Activated CD4-positive, alpha-beta memory T cell treated with anti-CD3 and anti-CD28 coated beads, Interleukin-2, amount 10 ng/mL, durations not matched to agents 7 days and 5 days (primary cell): ENCODE measurements at regions not wholly inside any gene's neighbourhood (a gene's known extent, or its start where the extent isn't known, plus 50 kb on each side); places are given as distances from the start of the nearest gene placed in this dataset.
"Not testable (repeated sequence)": the region's sequence is repeated elsewhere in the genome, so short reads cannot be mapped to it uniquely, and the experiment has no call there.

ENCODE experiments used
- CTCF ChIA-PET: fragments of 350-600 bp; sonication (Branson Sonifier 250); formaldehyde crosslinking; loops from one replicate; lab custom pipeline; 2021; ENCODE audit warnings: antibody characterized with exemption, inconsistent platforms; lab: Charles Lee
- POLR2A ChIA-PET: fragments of 350-600 bp; sonication (Branson Sonifier 250); formaldehyde crosslinking; loops from one replicate; lab custom pipeline; 2021; ENCODE audit warnings: antibody characterized with exemption; lab: Charles Lee
- DNase-seq: peaks from one replicate; pipeline ENCODE4 v3.0.0-alpha.2; 2020
- H3K27ac Mint-ChIP-seq: one replicate; pipeline ENCODE4 v1.8.0; 2021; ENCODE audit warnings: mild to moderate bottlenecking, mixed read lengths
- H3K27me3 Mint-ChIP-seq: one replicate; pipeline ENCODE4 v1.8.0; 2021; ENCODE audit warnings: mixed read lengths
- H3K36me3 Mint-ChIP-seq: one replicate; pipeline ENCODE4 v1.8.0; 2021; ENCODE audit warnings: low read depth, mixed read lengths
- H3K4me1 Mint-ChIP-seq: one replicate; pipeline ENCODE4 v1.8.0; 2021; ENCODE audit warnings: mixed read lengths
- H3K4me3 Mint-ChIP-seq: one replicate; pipeline ENCODE4 v1.8.0; 2021; ENCODE audit warnings: mild to moderate bottlenecking, mixed read lengths
- H3K9me3 Mint-ChIP-seq: one replicate; pipeline ENCODE4 v1.8.0; 2021; ENCODE audit warnings: mixed read lengths

GRCh38 chr5:158261674-158262367 lies 402.9 kb upstream of the CLINT1 start:
- Mint-ChIP-seq H3K4me1 (no peaks in the 10 kb centered on the region), H3K4me3 (no peak overlapping the region), H3K27ac (no peak overlapping the region), H3K27me3 (no peaks in the 10 kb centered on the region), H3K9me3 (no peaks in the 10 kb centered on the region), H3K36me3 (no peaks in the 10 kb centered on the region)
- CTCF ChIA-PET, result interaction anchor here (0.7 kb wide), 1 partner anchor 46 kb away, joined by 3 read pairs; no protein-coding TSS in a partner anchor
- no peak for DNase-seq
- POLR2A ChIA-PET, result interaction anchor here (0.9 kb wide), 1 partner anchor 659 kb away, joined by 3 read pairs; no protein-coding TSS in a partner anchor

GRCh38 chr5:158256096-158256495 lies 397.2 kb upstream of the CLINT1 start:
- CTCF ChIA-PET, result interaction anchor here (1.9 kb wide), 1 partner anchor 181 kb away, joined by 5 read pairs; no protein-coding TSS in a partner anchor
- no peaks in the 10 kb centered on the region for H3K4me1 Mint-ChIP-seq

GRCh38 chr5:158255609-158256008 lies 396.7 kb upstream of the CLINT1 start:
- no peak overlapping the region for H3K4me3 Mint-ChIP-seq
- no peak for DNase-seq
- H3K27me3 Mint-ChIP-seq, result no peaks in the 10 kb centered on the region
- no peaks in the 10 kb centered on the region for H3K4me1 Mint-ChIP-seq
- ChIA-PET POLR2A (no interaction called here), CTCF (interaction anchor here (1.9 kb wide), 1 partner anchor 180 kb away, joined by 5 read pairs; no protein-coding TSS in a partner anchor)
- no peaks in the 10 kb centered on the region for H3K36me3 Mint-ChIP-seq
- H3K27ac Mint-ChIP-seq, result no peak overlapping the region
- H3K9me3 Mint-ChIP-seq, result no peaks in the 10 kb centered on the region

More at GRCh38 chr5:158256096-158256495, 397.2 kb upstream of the CLINT1 start:
- Mint-ChIP-seq H3K4me3 (no peak overlapping the region), H3K9me3 (no peaks in the 10 kb centered on the region), H3K27me3 (no peaks in the 10 kb centered on the region), H3K36me3 (no peaks in the 10 kb centered on the region), H3K27ac (no peak overlapping the region)
- DNase-seq, result no peak
- POLR2A ChIA-PET, result no interaction called here

GRCh38 chr5:158246661-158247060 lies 387.7 kb upstream of the CLINT1 start:
- ChIA-PET POLR2A (no interaction called here), CTCF (no interaction called here)
- no peaks in the 10 kb centered on the region for H3K9me3 Mint-ChIP-seq
- H3K4me1 Mint-ChIP-seq, result no peaks in the 10 kb centered on the region
- no peak for DNase-seq
- no peak overlapping the region for H3K27ac Mint-ChIP-seq
- no peaks in the 10 kb centered on the region for H3K36me3 Mint-ChIP-seq
- no peaks in the 10 kb centered on the region for H3K27me3 Mint-ChIP-seq
- H3K4me3 Mint-ChIP-seq, result no peak overlapping the region

GRCh38 chr5:158245513-158245912 lies 386.6 kb upstream of the CLINT1 start:
- Mint-ChIP-seq H3K27ac (no peak overlapping the region), H3K9me3 (no peaks in the 10 kb centered on the region), H3K27me3 (no peaks in the 10 kb centered on the region), H3K4me3 (no peak overlapping the region), H3K36me3 (no peaks in the 10 kb centered on the region), H3K4me1 (no peaks in the 10 kb centered on the region)
- DNase-seq, result no peak
- CTCF ChIA-PET, result no interaction called here
- POLR2A ChIA-PET, result no interaction called here

- CTCF ChIA-PET, result no interaction called here
Measured at GRCh38 chr5:158244882-158245281, 385.9 kb upstream of the CLINT1 start.

GRCh38 chr5:158236511-158237335 lies 377.8 kb upstream of the CLINT1 start:
- no peaks in the 10 kb centered on the region for H3K4me1 Mint-ChIP-seq
- ChIA-PET CTCF (no interaction called here), POLR2A (no interaction called here)
- no peaks in the 10 kb centered on the region for H3K9me3 Mint-ChIP-seq
- DNase-seq, result no peak
- H3K27me3 Mint-ChIP-seq, result no peaks in the 10 kb centered on the region
- no peak overlapping the region for H3K4me3 Mint-ChIP-seq
- H3K27ac Mint-ChIP-seq, result no peak overlapping the region
- H3K36me3 Mint-ChIP-seq, result no peaks in the 10 kb centered on the region

More at GRCh38 chr5:158244882-158245281, 385.9 kb upstream of the CLINT1 start:
- POLR2A ChIA-PET, result no interaction called here
- Mint-ChIP-seq H3K9me3 (no peaks in the 10 kb centered on the region), H3K4me3 (no peak overlapping the region), H3K36me3 (no peaks in the 10 kb centered on the region), H3K4me1 (no peaks in the 10 kb centered on the region), H3K27ac (no peak overlapping the region), H3K27me3 (no peaks in the 10 kb centered on the region)
- DNase-seq, result no peak

GRCh38 chr5:158235159-158235547 lies 376.2 kb upstream of the CLINT1 start:
- ChIA-PET CTCF (no interaction called here), POLR2A (no interaction called here)
- Mint-ChIP-seq H3K4me3 (no peak overlapping the region), H3K9me3 (no peaks in the 10 kb centered on the region), H3K4me1 (no peaks in the 10 kb centered on the region), H3K27ac (no peak overlapping the region), H3K36me3 (no peaks in the 10 kb centered on the region), H3K27me3 (no peaks in the 10 kb centered on the region)
- no peak for DNase-seq

- CTCF ChIA-PET, result no interaction called here
- H3K27me3 Mint-ChIP-seq, result no peaks in the 10 kb centered on the region
Measured at GRCh38 chr5:158234323-158235158, 375.6 kb upstream of the CLINT1 start.

GRCh38 chr5:158233735-158234322 lies 374.9 kb upstream of the CLINT1 start:
- Mint-ChIP-seq H3K4me3 (no peak overlapping the region), H3K9me3 (no peaks in the 10 kb centered on the region), H3K27ac (no peak overlapping the region), H3K27me3 (no peaks in the 10 kb centered on the region), H3K36me3 (no peaks in the 10 kb centered on the region), H3K4me1 (no peaks in the 10 kb centered on the region)
- no peak for DNase-seq
- ChIA-PET POLR2A (no interaction called here), CTCF (no interaction called here)

More at GRCh38 chr5:158234323-158235158, 375.6 kb upstream of the CLINT1 start:
- no peaks in the 10 kb centered on the region for H3K9me3 Mint-ChIP-seq
- POLR2A ChIA-PET, result no interaction called here
- DNase-seq, result no peak
- no peaks in the 10 kb centered on the region for H3K4me1 Mint-ChIP-seq
- no peaks in the 10 kb centered on the region for H3K36me3 Mint-ChIP-seq
- H3K4me3 Mint-ChIP-seq, result no peak overlapping the region
- H3K27ac Mint-ChIP-seq, result no peak overlapping the region

- not testable (repeated sequence) for H3K27me3 Mint-ChIP-seq
Measured at GRCh38 chr5:158227314-158227713, 368.4 kb upstream of the CLINT1 start.

GRCh38 chr5:158226496-158226895 lies 367.6 kb upstream of the CLINT1 start:
- ChIA-PET CTCF (no interaction called here), POLR2A (no interaction called here)
- no peaks in the 10 kb centered on the region for H3K27me3 Mint-ChIP-seq
- peaks cover 2% of the 10 kb centered on the region for H3K9me3 Mint-ChIP-seq
- H3K4me3 Mint-ChIP-seq, result no peak overlapping the region
- no peaks in the 10 kb centered on the region for H3K36me3 Mint-ChIP-seq
- no peak overlapping the region for H3K27ac Mint-ChIP-seq
- DNase-seq, result no peak
- no peaks in the 10 kb centered on the region for H3K4me1 Mint-ChIP-seq

More at GRCh38 chr5:158227314-158227713, 368.4 kb upstream of the CLINT1 start:
- CTCF ChIA-PET, DNase-seq, H3K4me3 Mint-ChIP-seq, H3K36me3 Mint-ChIP-seq, H3K9me3 Mint-ChIP-seq, POLR2A ChIA-PET, H3K4me1 Mint-ChIP-seq, H3K27ac Mint-ChIP-seq: not testable (repeated sequence)
